Neutrophil (primary cell): ENCODE measurements at regions not wholly inside any gene's neighbourhood (a gene's known extent, or its start where the extent isn't known, plus 50 kb on each side); places are given as distances from the start of the nearest gene placed in this dataset.

Experiments used
- H3K27ac ChIP-seq: fragments of 200-600 bp; sonication (generic); 2 replicates; pipeline ENCODE4 v1.5.1; 2016; ENCODE audit warnings: mild to moderate bottlenecking, moderate library complexity
- H3K27me3 ChIP-seq: fragments of 200-600 bp; sonication (generic); 2 replicates; pipeline ENCODE4 v1.6.0; 2016; ENCODE audit warnings: mild to moderate bottlenecking
- H3K36me3 ChIP-seq: fragments of 200-600 bp; sonication (generic); 2 replicates; pipeline ENCODE4 v1.5.1; 2017
- H3K4me1 ChIP-seq, 2 experiments: fragments of 200-600 bp in 1 of 2; sonication (generic) in 1 of 2; 1 replicate in 1 of 2; 2 replicates in 1 of 2; pipeline versions ENCODE4 v1.5.1 to v1.6.1; 2013 to 2016; ENCODE audit warnings: low read depth in 1 of 2, low read length in 1 of 2, mild to moderate bottlenecking in 1 of 2, moderate library complexity in 1 of 2; ENCODE audit not compliant: control insufficient read depth in 1 of 2, insufficient read depth in 1 of 2
- H3K4me3 ChIP-seq, 2 experiments: fragments of 200-600 bp in 1 of 2; sonication (generic) in 1 of 2; 1 replicate in 1 of 2; 2 replicates in 1 of 2; pipeline ENCODE4 v1.5.1; 2013 to 2016; ENCODE audit warnings: low read depth in 1 of 2, low read length in 1 of 2, mild to moderate bottlenecking in 1 of 2, moderate library complexity in 1 of 2
- H3K9me3 ChIP-seq: fragments of 200-600 bp; sonication (generic); 2 replicates; pipeline ENCODE4 v1.5.1; 2016
- CTCF ChIP-seq: fragments of 200-600 bp; sonication (generic); IDR thresholded peaks from 2 replicates; pipeline ENCODE4 v1.5.1; 2016; ENCODE audit warnings: antibody characterized with exemption

- Histone ChIP-seq H3K36me3 (no peaks in the 10 kb centered on the region), H3K9me3 (no peaks in the 10 kb centered on the region), H3K27ac (no peak overlapping the region), H3K27me3 (no peaks in the 10 kb centered on the region), H3K4me1 (no peaks in the 10 kb centered on the region), H3K4me3 (no peak overlapping the region)
- TF ChIP-seq CTCF: no peak
Observed at GRCh38 chr4:28378109-28378830, 1517.6 kb downstream of the STIM2 start.

GRCh38 chr4:28385801-28386200 lies 1525.2 kb downstream of the STIM2 start:
- Histone ChIP-seq H3K36me3 (no peaks in the 10 kb centered on the region), H3K27me3 (no peaks in the 10 kb centered on the region), H3K4me3 (no peak overlapping the region), H3K4me1 (no peaks in the 10 kb centered on the region), H3K27ac (no peak overlapping the region), H3K9me3 (no peaks in the 10 kb centered on the region)
- no peak for TF ChIP-seq CTCF

GRCh38 chr4:28386776-28387175 lies 1526.1 kb downstream of the STIM2 start:
- H3K27ac ChIP-seq: no peak overlapping the region
- no peaks in the 10 kb centered on the region for H3K27me3 ChIP-seq
- TF ChIP-seq CTCF: no peak
- no peaks in the 10 kb centered on the region for H3K9me3 ChIP-seq
- no peaks in the 10 kb centered on the region for H3K4me1 ChIP-seq
- no peaks in the 10 kb centered on the region for H3K36me3 ChIP-seq
- no peak overlapping the region for H3K4me3 ChIP-seq

GRCh38 chr4:28388471-28388870 lies 1527.8 kb downstream of the STIM2 start:
- no peak for TF ChIP-seq CTCF
- Histone ChIP-seq H3K27me3 (no peaks in the 10 kb centered on the region), H3K4me1 (no peaks in the 10 kb centered on the region), H3K27ac (no peak overlapping the region), H3K9me3 (no peaks in the 10 kb centered on the region), H3K36me3 (no peaks in the 10 kb centered on the region), H3K4me3 (no peak overlapping the region)

- Histone ChIP-seq H3K9me3 (no peaks in the 10 kb centered on the region), H3K4me3 (no peak overlapping the region), H3K36me3 (no peaks in the 10 kb centered on the region), H3K4me1 (no peaks in the 10 kb centered on the region), H3K27me3 (no peaks in the 10 kb centered on the region), H3K27ac (no peak overlapping the region)
- no peak for TF ChIP-seq CTCF
Observed at GRCh38 chr4:28391877-28392276, 1531.2 kb downstream of the STIM2 start.

GRCh38 chr4:28402751-28403150 lies 1542.1 kb downstream of the STIM2 start:
- Histone ChIP-seq H3K36me3 (no peaks in the 10 kb centered on the region), H3K4me1 (no peaks in the 10 kb centered on the region), H3K4me3 (no peak overlapping the region), H3K27ac (no peak overlapping the region), H3K9me3 (no peaks in the 10 kb centered on the region), H3K27me3 (no peaks in the 10 kb centered on the region)
- TF ChIP-seq CTCF: no peak
